Keratinocyte (primary cell): ENCODE measurements at regions not wholly inside any gene's neighbourhood (a gene's known extent, or its start where the extent isn't known, plus 50 kb on each side); places are given as distances from the start of the nearest gene placed in this dataset.

Source experiments
- DNase-seq: peaks from one replicate; pipeline ENCODE4 v3.0.0-alpha.2; 2011; ENCODE audit warnings: low read depth, missing footprints, low spot score
- FAIRE-seq: peaks from 2 replicates; lab custom pipeline; 2011; peaks lifted over from hg19 to GRCh38; lab: Jason Lieb, UNC
- H2AFZ ChIP-seq: 2 replicates; pipeline ENCODE4 v1.6.0; 2012; ENCODE audit warnings: low read length, control low read depth, inconsistent platforms; ENCODE audit not compliant: control insufficient read depth
- H3K27ac ChIP-seq: 2 replicates; pipeline ENCODE4 v1.5.1; 2011; ENCODE audit warnings: low read length; ENCODE audit not compliant: control insufficient read depth, insufficient read depth
- H3K27me3 ChIP-seq: 3 replicates; pipeline ENCODE4 v1.6.0; 2011; ENCODE audit warnings: low read length; ENCODE audit not compliant: control insufficient read depth, insufficient read depth; ENCODE audit errors: extremely low read depth
- H3K36me3 ChIP-seq, 2 experiments: 2 replicates in 1 of 2; 3 replicates in 1 of 2; pipeline ENCODE4 v1.5.1; 2011; ENCODE audit warnings: low read length in 2 of 2, mild to moderate bottlenecking in 1 of 2; ENCODE audit not compliant: control insufficient read depth in 2 of 2, insufficient read depth in 2 of 2; ENCODE audit errors: extremely low read depth in 1 of 2
- H3K4me1 ChIP-seq: 3 replicates; pipeline ENCODE4 v1.5.1; 2011; ENCODE audit warnings: low read length; ENCODE audit not compliant: control insufficient read depth, insufficient read depth; ENCODE audit errors: extremely low read depth
- H3K4me2 ChIP-seq: 3 replicates; pipeline ENCODE4 v1.6.0; 2011; ENCODE audit warnings: low read depth, low read length; ENCODE audit not compliant: control insufficient read depth, insufficient read depth; ENCODE audit errors: extremely low read depth
- H3K4me3 ChIP-seq, 3 experiments: fragments of 200-600 bp in 1 of 3; sonication (generic) in 1 of 3; 2 replicates in 2 of 3; 3 replicates in 1 of 3; pipeline ENCODE4 v1.5.1; 2011 to 2016; ENCODE audit warnings: low read length in 3 of 3, mild to moderate bottlenecking in 3 of 3, control low read depth in 2 of 3, inconsistent platforms in 1 of 3, low read depth in 1 of 3, mixed read lengths in 1 of 3, mixed run types in 1 of 3, moderate library complexity in 1 of 3; ENCODE audit not compliant: control insufficient read depth in 2 of 3, insufficient read depth in 2 of 3; ENCODE audit errors: extremely low read depth in 1 of 3
- H3K79me2 ChIP-seq: 2 replicates; pipeline ENCODE4 v1.6.0; 2012; ENCODE audit warnings: low read length; ENCODE audit not compliant: control insufficient read depth, insufficient read depth
- H3K9ac ChIP-seq: 3 replicates; pipeline ENCODE4 v1.6.0; 2011; ENCODE audit warnings: low read length; ENCODE audit not compliant: control insufficient read depth, insufficient read depth; ENCODE audit errors: extremely low read depth
- H3K9me1 ChIP-seq: 3 replicates; pipeline ENCODE4 v1.6.0; 2011; ENCODE audit warnings: low read length; ENCODE audit not compliant: control insufficient read depth, insufficient read depth; ENCODE audit errors: extremely low read depth
- H3K9me3 ChIP-seq: 2 replicates; pipeline ENCODE4 v1.5.1; 2012; ENCODE audit warnings: low read depth, low read length; ENCODE audit not compliant: control insufficient read depth
- H4K20me1 ChIP-seq: 3 replicates; pipeline ENCODE4 v1.6.0; 2011; ENCODE audit warnings: low read length; ENCODE audit not compliant: control insufficient read depth, insufficient read depth; ENCODE audit errors: extremely low read depth
- CTCF ChIP-seq, 3 experiments: IDR thresholded peaks in 1 of 3; conservative IDR thresholded peaks in 1 of 3; optimal IDR thresholded peaks in 1 of 3; 2 replicates in 2 of 3; 3 replicates in 1 of 3; pipeline versions ENCODE3 to v1.5.1; 2011; ENCODE audit warnings: low read length in 3 of 3, mild to moderate bottlenecking in 3 of 3, moderate library complexity in 2 of 3, control low read depth in 1 of 3, inconsistent platforms in 1 of 3; ENCODE audit not compliant: insufficient read depth in 2 of 3; ENCODE audit errors: extremely low read depth in 1 of 3
- EZH2 ChIP-seq: IDR thresholded peaks from one replicate; pipeline ENCODE4 v1.6.1; 2012; ENCODE audit warnings: inconsistent platforms, mild to moderate bottlenecking, low read length, moderate library complexity
- dilution Hi-C: fragments of 300-500 bp; cut with MboI; formaldehyde crosslinking; loops from one replicate; pipeline ENCODE4 v1.7.0; 2020; ENCODE audit warnings: low sequenced_read_pairs; ENCODE audit not compliant: extremely low pct_ligation_motif_present

- Histone ChIP-seq H3K4me2 (no peak overlapping the region), H3K36me3 (no peaks in the 10 kb centered on the region), H3K9ac (no peak overlapping the region), H4K20me1 (no peaks in the 10 kb centered on the region), H3K4me3 (no peak overlapping the region), H3K4me1 (no peaks in the 10 kb centered on the region), H3K79me2 (no peaks in the 10 kb centered on the region), H3K27ac (no peak overlapping the region), H3K9me1 (no peaks in the 10 kb centered on the region), H2AFZ (no peak overlapping the region), H3K9me3 (no peaks in the 10 kb centered on the region), H3K27me3 (peaks cover 13% of the 10 kb centered on the region)
- DNase-seq (no peak), FAIRE-seq (no peak)
- dilution Hi-C loops = no loop called here
- TF ChIP-seq EZH2 (no peak), CTCF (optimal IDR thresholded peaks at IDR 0.05 in 1 of 3, IDR thresholded peaks at IDR 0.05 in 1 of 3, conservative IDR thresholded peaks at IDR 0.05 in 1 of 3; ENCODE audit: extremely low read depth in 1 of 3, insufficient read depth in 2 of 3, low read length in 3 of 3) (no peak)
Observed at GRCh38 chr3:139286241-139286640, 57.6 kb upstream of the MRPS22 start.

- FAIRE-seq (no peak), DNase-seq (no peak)
- H3K9me1 ChIP-seq = no peaks in the 10 kb centered on the region
- no peaks in the 10 kb centered on the region for H3K36me3 ChIP-seq
- dilution Hi-C loops = no loop called here
- H3K27me3 ChIP-seq = peaks cover 8% of the 10 kb centered on the region
- no peak overlapping the region for H3K4me3 ChIP-seq
- H3K27ac ChIP-seq = no peak overlapping the region
- H2AFZ ChIP-seq = no peak overlapping the region
- no peak overlapping the region for H3K4me2 ChIP-seq
- no peak overlapping the region for H3K9ac ChIP-seq
- no peaks in the 10 kb centered on the region for H3K4me1 ChIP-seq
- H4K20me1 ChIP-seq = no peaks in the 10 kb centered on the region
- no peaks in the 10 kb centered on the region for H3K79me2 ChIP-seq
- no peaks in the 10 kb centered on the region for H3K9me3 ChIP-seq
- TF ChIP-seq CTCF (optimal IDR thresholded peaks at IDR 0.05 in 1 of 3, IDR thresholded peaks at IDR 0.05 in 1 of 3, conservative IDR thresholded peaks at IDR 0.05 in 1 of 3; ENCODE audit: extremely low read depth in 1 of 3, insufficient read depth in 2 of 3, low read length in 3 of 3) (no peak), EZH2 (no peak)
Observed at GRCh38 chr3:139286825-139287224, 57.0 kb upstream of the MRPS22 start.
